Thoracic aorta (tissue), 2 donors: ENCODE measurements at regions not wholly inside any gene's neighbourhood (a gene's known extent, or its start where the extent isn't known, plus 50 kb on each side); places are given as distances from the start of the nearest gene placed in this dataset.

Source experiments
- ATAC-seq: fragments of 150-250 bp; one replicate; pipeline ENCODE4 v1.8.0; 2017; ENCODE audit warnings: low read depth; ENCODE audit not compliant: insufficient number of reproducible peaks, low FRiP score
- DNase-seq: peaks from one replicate; pipeline ENCODE4 v3.0.0-alpha.2; 2020; ENCODE audit warnings: low spot score
- H3K27ac ChIP-seq, 2 donors: fragments of 200-600 bp; sonication (generic); 1 replicate in 1 of 2; 2 replicates in 1 of 2; pipeline ENCODE4 v1.5.1; 2016; ENCODE audit warnings: mild to moderate bottlenecking in 2 of 2, moderate library complexity in 2 of 2
- H3K27me3 ChIP-seq: fragments of 200-600 bp; sonication (generic); replicated peaks from 2 replicates; pipeline ENCODE4 v1.6.0; 2016; ENCODE audit warnings: mild to moderate bottlenecking; ENCODE audit not compliant: insufficient read depth
- H3K36me3 ChIP-seq: fragments of 200-600 bp; sonication (generic); one replicate; pipeline ENCODE4 v1.5.1; 2016
- H3K4me1 ChIP-seq, 2 donors: fragments of 200-600 bp; sonication (generic); 1 replicate in 1 of 2; 2 replicates in 1 of 2; pipeline versions ENCODE4 v1.5.1 to v1.6.0; 2016; ENCODE audit warnings: low read depth in 2 of 2, mild to moderate bottlenecking in 1 of 2; ENCODE audit not compliant: control insufficient read depth in 1 of 2
- H3K4me3 ChIP-seq: fragments of 200-600 bp; sonication (generic); 2 replicates; pipeline ENCODE4 v1.5.1; 2016; ENCODE audit warnings: mild to moderate bottlenecking
- H3K9me3 ChIP-seq: fragments of 200-600 bp; sonication (generic); 2 replicates; pipeline ENCODE4 v1.5.1; 2016
- CTCF ChIP-seq: fragments of 200-600 bp; sonication (generic); IDR thresholded peaks from one replicate; pipeline ENCODE4 v1.5.1; 2019; ENCODE audit warnings: antibody characterized with exemption

DNA sequence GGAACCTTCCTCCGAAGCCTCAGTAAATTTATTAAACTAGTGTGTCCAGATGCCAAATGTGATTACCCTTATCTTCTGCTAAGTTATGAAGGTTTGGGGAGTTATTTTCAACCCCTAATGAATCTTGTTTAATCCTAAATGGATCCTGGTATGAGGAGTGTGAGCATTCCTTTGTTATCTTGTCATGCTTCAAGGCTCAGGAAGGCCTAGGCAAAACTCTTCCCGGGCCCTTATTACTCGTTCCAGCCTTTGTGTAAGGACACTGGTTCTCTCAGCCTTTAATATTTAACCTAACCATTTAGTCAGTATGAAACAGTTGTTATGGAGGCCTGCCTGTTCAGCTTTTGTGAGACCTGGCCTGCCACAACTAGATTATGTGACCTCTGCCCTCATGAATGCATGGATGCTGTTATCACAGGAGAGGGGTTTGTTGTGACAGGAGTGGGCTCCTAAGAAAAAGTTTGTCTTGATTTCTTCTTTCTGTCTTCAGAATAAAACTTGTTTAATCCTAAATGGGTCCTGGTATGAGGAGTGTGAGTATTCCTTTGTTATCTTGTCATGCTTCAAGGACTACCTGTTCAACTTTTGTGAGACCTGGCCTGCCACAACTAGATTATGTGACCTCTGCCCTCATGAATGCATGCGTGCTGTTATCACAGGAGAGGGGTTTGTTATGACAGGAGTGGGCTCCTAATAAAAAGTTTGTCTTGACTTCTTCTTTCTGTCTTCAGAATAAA lies 181.7 kb downstream of the SLC39A8 start:
- DNase-seq (no peak), ATAC-seq (no peak)
- Histone ChIP-seq H3K36me3 (no peaks in the 10 kb centered on the region), H3K4me1 (no peaks in the 10 kb centered on the region), H3K27me3 (no peaks in the 10 kb centered on the region), H3K27ac (no peak overlapping the region), H3K9me3 (no peaks in the 10 kb centered on the region), H3K4me3 (no peak overlapping the region)
- TF ChIP-seq CTCF, result no peak

GRCh38 chr4:102157984-102158383 lies 187.3 kb downstream of the SLC39A8 start:
- ATAC-seq (no peak), DNase-seq (no peak)
- H3K4me1 ChIP-seq, result no peaks in the 10 kb centered on the region
- H3K4me3 ChIP-seq, result no peak overlapping the region
- no peaks in the 10 kb centered on the region for H3K9me3 ChIP-seq
- TF ChIP-seq CTCF, result no peak
- no peak overlapping the region for H3K27ac ChIP-seq
- H3K36me3 ChIP-seq, result no peaks in the 10 kb centered on the region
- H3K27me3 ChIP-seq, result no peaks in the 10 kb centered on the region

GRCh38 chr4:102153391-102153790 lies 191.9 kb downstream of the SLC39A8 start:
- DNase-seq (no peak), ATAC-seq (no peak)
- no peak for TF ChIP-seq CTCF
- H3K4me3 ChIP-seq, result no peak overlapping the region
- H3K36me3 ChIP-seq, result no peaks in the 10 kb centered on the region
- H3K9me3 ChIP-seq, result no peaks in the 10 kb centered on the region
- H3K27ac ChIP-seq, result no peak overlapping the region
- H3K4me1 ChIP-seq, result no peaks in the 10 kb centered on the region
- no peaks in the 10 kb centered on the region for H3K27me3 ChIP-seq

DNA sequence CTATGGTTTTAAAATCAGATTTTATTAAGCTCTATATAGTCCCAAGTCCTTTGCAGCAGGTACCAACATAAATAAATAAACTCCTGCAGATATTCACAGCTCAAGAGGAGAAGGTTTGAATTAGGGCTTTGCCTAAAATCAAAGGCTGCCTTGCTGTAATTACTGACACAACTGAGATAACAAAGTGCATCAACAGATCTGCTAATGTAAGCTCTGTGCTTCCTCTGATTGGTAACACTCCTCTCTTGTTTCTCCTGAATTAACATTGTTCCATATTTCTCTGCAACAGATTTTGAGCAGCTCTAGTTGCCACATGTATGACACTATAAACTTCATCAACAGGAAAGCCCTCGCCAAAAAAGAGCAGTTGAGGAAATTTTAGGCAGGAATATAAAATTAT lies 193.6 kb downstream of the SLC39A8 start:
- Histone ChIP-seq H3K27me3 (no peaks in the 10 kb centered on the region), H3K36me3 (no peaks in the 10 kb centered on the region), H3K4me3 (no peak overlapping the region), H3K4me1 (no peaks in the 10 kb centered on the region), H3K27ac (no peak overlapping the region), H3K9me3 (no peaks in the 10 kb centered on the region)
- DNase-seq, result no peak
- ATAC-seq, result no peak
- TF ChIP-seq CTCF, result no peak

DNA sequence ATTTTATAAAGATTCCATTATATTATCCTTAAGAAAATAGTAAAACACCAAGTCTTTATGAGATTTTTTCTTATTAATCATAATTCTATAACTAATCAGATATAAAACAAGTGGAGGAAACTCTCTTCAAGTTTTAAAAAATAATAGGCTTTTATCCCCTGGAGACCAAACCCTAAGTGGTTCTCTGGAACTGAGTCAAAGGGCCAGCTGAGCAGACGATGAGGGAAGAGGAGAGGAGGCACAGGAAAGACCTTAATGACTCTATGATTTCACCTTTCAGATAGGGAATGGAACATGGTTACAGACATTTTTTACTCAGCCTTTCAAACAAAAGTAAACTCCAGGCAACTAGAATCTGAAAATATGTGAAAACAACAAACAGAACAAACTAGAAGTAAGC lies 201.8 kb downstream of the SLC39A8 start:
- H3K4me1 ChIP-seq, result peaks cover 0 to 17% of the 10 kb centered on the region in 2 donors
- no peaks in the 10 kb centered on the region for H3K27me3 ChIP-seq
- no peaks in the 10 kb centered on the region for H3K9me3 ChIP-seq
- H3K27ac ChIP-seq, result no peak overlapping the region
- H3K4me3 ChIP-seq, result no peak overlapping the region
- DNase-seq (no peak), ATAC-seq (no peak)
- no peaks in the 10 kb centered on the region for H3K36me3 ChIP-seq
- TF ChIP-seq CTCF, result no peak
